MM.1S (cell line): ENCODE measurements at regions not wholly inside any gene's neighbourhood (a gene's known extent, or its start where the extent isn't known, plus 50 kb on each side); places are given as distances from the start of the nearest gene placed in this dataset.

Experiments
- EZH2 ChIP-seq: fragments of 300-600 bp; sonication (generic); optimal IDR thresholded peaks from 2 replicates; pipeline ENCODE3; 2017; ENCODE audit warnings: low read depth, mild to moderate bottlenecking, antibody characterized with exemption, low read length, mixed read lengths
- EZH2phosphoT487 ChIP-seq: fragments of 300-600 bp; sonication (generic); IDR thresholded peaks from 2 replicates; pipeline ENCODE4 v1.6.1; 2018; ENCODE audit warnings: antibody characterized with exemption, low read length

DNA sequence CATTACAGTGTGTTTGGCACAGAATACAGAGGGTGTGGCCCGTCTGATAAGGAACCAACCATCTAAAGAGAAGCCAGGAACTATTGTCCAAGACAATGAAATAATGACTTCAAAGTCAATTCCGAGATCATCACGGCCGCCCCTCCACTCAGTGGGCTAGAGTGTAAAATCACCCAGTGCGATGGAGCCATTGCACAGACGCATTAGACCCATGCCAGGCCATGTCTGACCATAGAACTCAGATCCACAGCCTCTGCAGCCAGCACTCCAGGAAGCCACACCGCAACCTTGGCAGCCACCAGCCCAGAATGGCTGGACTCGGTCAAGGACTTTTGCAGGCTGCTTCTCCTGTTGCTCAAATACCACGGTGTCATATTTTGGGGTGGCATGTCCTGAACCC is 835.7 kb downstream of the DCDC2C start:
- no peak for TF ChIP-seq EZH2
- TF ChIP-seq EZH2phosphoT487: no peak
